K562 (cell line): ENCODE measurements at regions not wholly inside any gene's neighbourhood (a gene's known extent, or its start where the extent isn't known, plus 50 kb on each side); places are given as distances from the start of the nearest gene placed in this dataset.

Experiments used
- ATAC-seq: fragments of 200-7000 bp; cut with Tn5 transposase; 3 replicates; pipeline ENCODE4 v1.9.1; 2020; ENCODE audit warnings: moderate library complexity
- BruUV-seq: library from RNA; stranded (reverse); fragments of 400-500 nt; replicated peaks from 2 replicates; lab custom pipeline; 2021; lab: Mats Ljungman, UMichigan
- CTCF ChIA-PET: fragments of 300-600 bp; formaldehyde crosslinking; extraction: SDS; loops from one replicate; lab custom pipeline; 2021; ENCODE audit warnings: low intra/inter-chr PET ratio; lab: Yijun Ruan, JAX
- POLR2A ChIA-PET: fragments of 300-600, 350-650 bp; sonication (Branson Sonifier 250); formaldehyde crosslinking; extraction: SDS; loops from one replicate; lab custom pipeline; 2021; ENCODE audit warnings: antibody characterized with exemption, inconsistent platforms; lab: Yijun Ruan, JAX
- DNase-seq, 4 experiments: peaks; one replicate each; pipeline versions ENCODE4 v3.0.0 to v3.0.0-alpha.2; 2011 to 2018; ENCODE audit warnings: low spot score in 3 of 4, mixed read lengths in 3 of 4; ENCODE audit errors: extremely low read depth in 1 of 4
- FAIRE-seq: peaks from 2 replicates; lab custom pipeline; 2011; peaks lifted over from hg19 to GRCh38; lab: Jason Lieb, UNC
- H2AFZ ChIP-seq: 2 replicates; pipeline ENCODE4 v1.6.0; 2011; ENCODE audit warnings: low read depth, low read length, control low read depth, inconsistent platforms
- H3K27ac ChIP-seq: fragments of 200-600 bp; 3 replicates; pipeline ENCODE4 v1.8.0; 2011; ENCODE audit warnings: low read depth, mild to moderate bottlenecking, control low read depth, inconsistent platforms, low read length, moderate library complexity, mixed read lengths; ENCODE audit errors: extremely low read depth
- H3K27me3 ChIP-seq, 2 experiments: fragments of 300-600 bp in 1 of 2; 2 replicates in 1 of 2; 3 replicates in 1 of 2; pipeline versions ENCODE4 v1.6.0 to v1.8.0; 2011; ENCODE audit warnings: inconsistent platforms in 2 of 2, low read length in 2 of 2, mild to moderate bottlenecking in 1 of 2, mixed read lengths in 1 of 2, moderate library complexity in 1 of 2; ENCODE audit not compliant: control insufficient read depth in 2 of 2, insufficient read depth in 2 of 2
- H3K36me3 ChIP-seq: fragments of 300-600 bp; 3 replicates; pipeline ENCODE4 v1.8.0; 2011; ENCODE audit warnings: mild to moderate bottlenecking, low read length, inconsistent platforms; ENCODE audit not compliant: control insufficient read depth, insufficient read depth
- H3K4me1 ChIP-seq, 2 experiments: fragments of 200-600 bp in 1 of 2; replicated peaks in 1 of 2; 2 replicates in 1 of 2; 3 replicates in 1 of 2; pipeline versions ENCODE4 v1.5.1 to v1.8.0; 2011; ENCODE audit warnings: inconsistent platforms in 2 of 2, low read length in 2 of 2, mild to moderate bottlenecking in 1 of 2, mixed read lengths in 1 of 2, moderate library complexity in 1 of 2; ENCODE audit not compliant: control insufficient read depth in 2 of 2, insufficient read depth in 2 of 2
- H3K4me2 ChIP-seq: 2 replicates; pipeline ENCODE4 v1.6.1; 2011; ENCODE audit warnings: low read length, control low read depth, inconsistent platforms, mixed read lengths; ENCODE audit not compliant: insufficient read depth
- H3K4me3 ChIP-seq: fragments of 200-600 bp; sonication (generic), shearing (Covaris generic); 2 replicates; pipeline ENCODE4 v1.5.1; 2016; ENCODE audit warnings: control low read depth, inconsistent platforms
- H3K79me2 ChIP-seq: fragments of 200-600 bp; 3 replicates; pipeline ENCODE4 v1.8.0; 2011; ENCODE audit warnings: low read length, inconsistent platforms; ENCODE audit not compliant: control insufficient read depth, insufficient read depth
- H3K9ac ChIP-seq, 2 experiments: 2 replicates each; pipeline versions ENCODE4 v1.6.0 to v1.6.1; 2011; ENCODE audit warnings: low read depth in 2 of 2, low read length in 2 of 2, control low read depth in 1 of 2, inconsistent platforms in 1 of 2, mild to moderate bottlenecking in 1 of 2, mixed read lengths in 1 of 2; ENCODE audit not compliant: insufficient read depth in 1 of 2
- H3K9me1 ChIP-seq: one replicate; pipeline ENCODE4 v1.6.0; 2011; ENCODE audit warnings: inconsistent platforms, mild to moderate bottlenecking, low read length, moderate library complexity; ENCODE audit not compliant: control insufficient read depth, insufficient read depth
- H3K9me3 ChIP-seq: replicated peaks from 2 replicates; pipeline ENCODE4 v1.5.1; 2011; ENCODE audit warnings: low read depth, low read length, inconsistent platforms; ENCODE audit not compliant: control insufficient read depth, insufficient read depth
- H4K20me1 ChIP-seq: replicated peaks from 2 replicates; pipeline ENCODE4 v1.6.1; 2011; ENCODE audit warnings: low read length, inconsistent platforms, mixed read lengths; ENCODE audit not compliant: control insufficient read depth, insufficient read depth
- ELF4 ChIP-seq: fragments of 450-650 bp; formaldehyde crosslinking; IDR thresholded peaks from 2 replicates; pipeline ENCODE4 v1.4.0; 2022; ENCODE audit warnings: missing genetic modification characterization
- HMG20B ChIP-seq: fragments of 250-450 bp; sonication (Bioruptor Pico); IDR thresholded peaks from 2 replicates; pipeline ENCODE4 v1.5.0; 2021; ENCODE audit warnings: mild to moderate bottlenecking
- NCOA2 ChIP-seq, 2 experiments: fragments of 450-650 bp; IDR thresholded peaks; 2 replicates each; pipeline ENCODE4 v1.6.1; 2018; ENCODE audit warnings: mild to moderate bottlenecking in 2 of 2, moderate library complexity in 1 of 2; ENCODE audit not compliant: partially characterized antibody in 2 of 2
- NFE2 ChIP-seq: IDR thresholded peaks from 2 replicates; pipeline ENCODE4 v1.6.1; 2014; ENCODE audit warnings: antibody characterized with exemption, low read depth
- RBM14 ChIP-seq: fragments of 200-400 bp; formaldehyde crosslinking; IDR thresholded peaks from 2 replicates; pipeline ENCODE4 v1.6.1; 2018; ENCODE audit warnings: low read depth, mild to moderate bottlenecking, low read length, moderate library complexity, borderline replicate concordance; ENCODE audit not compliant: insufficient read depth
- REST ChIP-seq, 2 experiments: fragments of 450-650 bp; formaldehyde crosslinking in 1 of 2; IDR thresholded peaks; 2 replicates each; pipeline versions ENCODE4 v1.4.0 to v1.6.1; 2014 to 2020; ENCODE audit warnings: mild to moderate bottlenecking in 2 of 2, borderline replicate concordance in 1 of 2, low read depth in 1 of 2
- SRF ChIP-seq, 2 experiments: fragments of 250-450, 450-650 bp in 1 of 2; sonication (Bioruptor Pico) in 1 of 2; sonication (generic) in 1 of 2; formaldehyde crosslinking; IDR thresholded peaks; 2 replicates each; pipeline versions ENCODE4 v1.5.0 to v1.5.1; 2020 to 2022; ENCODE audit warnings: mild to moderate bottlenecking in 1 of 2, missing genetic modification reagents in 1 of 2
- TAF7 ChIP-seq: fragments of 450-650 bp; IDR thresholded peaks from 2 replicates; pipeline ENCODE4 v1.6.1; 2016; ENCODE audit warnings: missing genetic modification characterization, missing compliant biosample characterization
- TARDBP ChIP-seq: fragments of 450-650 bp; IDR thresholded peaks from 2 replicates; pipeline ENCODE4 v1.6.1; 2016
- YBX1 ChIP-seq: fragments of 450-650 bp; IDR thresholded peaks from 2 replicates; pipeline ENCODE4 v1.7.1; 2016; ENCODE audit warnings: mild to moderate bottlenecking
- WGBS: fragments of 100-300 bp; shearing (Covaris generic); methylation state at CpG from one replicate; pipeline ENCODE4 v1.1.6; 2016; ENCODE audit warnings: low coverage, mixed read lengths; ENCODE audit not compliant: insufficient coverage; ENCODE audit errors: missing lambda C conversion rate; 5-methylcytosine and 5-hydroxymethylcytosine counted together
- in situ Hi-C: fragments of 300-500 bp; cut with MboI; formaldehyde crosslinking; loops from 4 replicates; pipeline ENCODE4 v1.15.0; 2018; ENCODE audit warnings: inconsistent platforms, mixed read lengths
- intact Hi-C: fragments of 100-400 bp; cut with micrococcal nuclease; formaldehyde crosslinking; loops from 2 replicates; pipeline ENCODE4 v1.14.2; 2022
- TF ChIP-seq, protein P1 (sequence below): IDR thresholded peaks from 2 replicates; pipeline ENCODE4 v1.6.1; 2012; ENCODE audit warnings: low read depth, low read length, improper control_type of control experiment, borderline replicate concordance
- TF ChIP-seq, protein P2 (sequence below): sonication (generic); IDR thresholded peaks from 2 replicates; pipeline ENCODE4 v1.6.1; 2016

GRCh38 chr14:23814527-23815256 lies 138.9 kb upstream of the DHRS4 start:
- no TSS peak for BruUV-seq
- in situ Hi-C loops (no loop called here), intact Hi-C loops (no loop called here)
- Histone ChIP-seq H3K9me3 (no peaks in the 10 kb centered on the region), H2AFZ (no peak overlapping the region), H4K20me1 (no peaks in the 10 kb centered on the region), H3K27me3 (no peaks in the 10 kb centered on the region), H3K36me3 (no peaks in the 10 kb centered on the region), H3K4me1 (no peaks in the 10 kb centered on the region), H3K9ac (no peak overlapping the region), H3K4me2 (no peak overlapping the region), H3K9me1 (no peaks in the 10 kb centered on the region), H3K79me2 (no peaks in the 10 kb centered on the region), H3K4me3 (no peak overlapping the region), H3K27ac (no peak overlapping the region)
- 0% methylated on average over 6 of the region's 6 CpGs for WGBS
- DNase-seq (no peak), FAIRE-seq (no peak), ATAC-seq (no peak)
- CTCF ChIA-PET = no interaction called here
- POLR2A ChIA-PET = interaction anchor here (0.7 to 1.2 kb wide), 2 partner anchors 10 to 237 kb away, joined by 3 read pairs; partner anchors contain the start of gene CARMIL3
- TF ChIP-seq YBX1 (no peak), TAF7 (no peak), REST (IDR thresholded peaks at IDR 0.05; ENCODE audit: borderline replicate concordance) (no peak), REST (CRISPR knock-in tag; IDR thresholded peaks at IDR 0.05; ENCODE audit: low read depth) (no peak), NCOA2 (IDR thresholded peaks at IDR 0.05; ENCODE audit: partially characterized antibody in 2 of 2) (no peak), SRF (CRISPR knock-in tag; IDR thresholded peaks at IDR 0.05) (no peak), NFE2 (no peak), ELF4 (no peak), TARDBP (no peak), HMG20B (CRISPR knock-in tag) (no peak), RBM14 (no peak)
- TF ChIP-seq, protein P1, sequence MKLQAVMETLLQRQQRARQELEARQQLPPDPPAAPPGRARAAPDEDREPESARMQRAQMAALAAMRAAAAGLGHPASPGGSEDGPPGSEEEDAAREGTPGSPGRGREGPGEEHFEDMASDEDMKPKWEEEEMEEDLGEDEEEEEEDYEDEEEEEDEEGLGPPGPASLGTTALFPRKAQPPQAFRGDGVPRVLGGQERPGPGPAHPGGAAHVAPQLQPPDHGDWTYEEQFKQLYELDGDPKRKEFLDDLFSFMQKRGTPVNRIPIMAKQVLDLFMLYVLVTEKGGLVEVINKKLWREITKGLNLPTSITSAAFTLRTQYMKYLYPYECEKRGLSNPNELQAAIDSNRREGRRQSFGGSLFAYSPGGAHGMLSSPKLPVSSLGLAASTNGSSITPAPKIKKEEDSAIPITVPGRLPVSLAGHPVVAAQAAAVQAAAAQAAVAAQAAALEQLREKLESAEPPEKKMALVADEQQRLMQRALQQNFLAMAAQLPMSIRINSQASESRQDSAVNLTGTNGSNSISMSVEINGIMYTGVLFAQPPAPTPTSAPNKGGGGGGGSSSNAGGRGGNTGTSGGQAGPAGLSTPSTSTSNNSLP = no peak
- TF ChIP-seq, protein P2, sequence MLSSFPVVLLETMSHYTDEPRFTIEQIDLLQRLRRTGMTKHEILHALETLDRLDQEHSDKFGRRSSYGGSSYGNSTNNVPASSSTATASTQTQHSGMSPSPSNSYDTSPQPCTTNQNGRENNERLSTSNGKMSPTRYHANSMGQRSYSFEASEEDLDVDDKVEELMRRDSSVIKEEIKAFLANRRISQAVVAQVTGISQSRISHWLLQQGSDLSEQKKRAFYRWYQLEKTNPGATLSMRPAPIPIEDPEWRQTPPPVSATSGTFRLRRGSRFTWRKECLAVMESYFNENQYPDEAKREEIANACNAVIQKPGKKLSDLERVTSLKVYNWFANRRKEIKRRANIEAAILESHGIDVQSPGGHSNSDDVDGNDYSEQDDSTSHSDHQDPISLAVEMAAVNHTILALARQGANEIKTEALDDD = no peak
